ENCODE measurements at regions not wholly inside any gene's neighbourhood (a gene's known extent, or its start where the extent isn't known, plus 50 kb on each side); places are given as distances from the start of the nearest gene placed in this dataset.

DNA sequence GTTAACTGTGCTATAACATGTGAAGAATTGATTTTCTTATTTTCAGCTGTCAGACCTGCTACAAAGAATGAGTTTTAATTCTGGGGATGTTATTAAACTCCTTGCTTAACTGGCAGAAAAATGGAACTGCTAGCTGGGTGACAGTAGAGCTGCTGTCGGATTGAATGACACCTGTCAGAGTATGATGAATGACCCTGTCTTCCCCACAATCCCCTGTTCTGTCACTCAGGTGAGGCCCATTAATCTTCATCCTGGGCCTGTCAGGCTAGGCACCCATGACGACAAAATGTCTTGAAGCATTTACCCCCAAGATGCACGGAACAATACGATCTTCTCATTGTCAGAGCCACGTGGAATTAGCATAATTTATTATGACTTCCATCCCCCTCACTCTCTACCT, 129.9 kb upstream of the ETAA1 start:
- intact Hi-C loops (cut with DNase I): no loop called here
- ATAC-seq: no peak
- no peak for DNase-seq (ENCODE audit: missing footprints)

DNA sequence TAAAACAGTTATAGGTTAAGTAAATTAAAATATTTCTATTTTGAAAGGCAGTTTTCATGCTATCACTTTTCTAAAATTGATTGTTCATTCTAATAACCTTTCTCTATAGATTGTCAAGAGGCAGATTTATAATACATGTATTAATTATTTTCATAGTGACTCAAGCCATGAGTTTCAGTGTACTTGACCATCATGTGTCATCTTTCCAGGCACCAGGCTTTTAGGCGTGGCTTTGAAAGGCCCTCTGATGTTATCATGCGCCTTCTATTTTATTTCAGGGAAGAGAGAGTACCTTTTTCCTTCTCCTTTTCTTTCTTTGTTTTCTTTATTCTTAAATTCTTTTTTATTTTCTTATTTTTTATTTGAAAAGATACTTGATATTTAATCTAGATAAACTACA, 128.3 kb upstream of the ETAA1 start:
- intact Hi-C loops (cut with DNase I): no loop called here
- no peak for DNase-seq (ENCODE audit: missing footprints)
- ATAC-seq: no peak

DNA sequence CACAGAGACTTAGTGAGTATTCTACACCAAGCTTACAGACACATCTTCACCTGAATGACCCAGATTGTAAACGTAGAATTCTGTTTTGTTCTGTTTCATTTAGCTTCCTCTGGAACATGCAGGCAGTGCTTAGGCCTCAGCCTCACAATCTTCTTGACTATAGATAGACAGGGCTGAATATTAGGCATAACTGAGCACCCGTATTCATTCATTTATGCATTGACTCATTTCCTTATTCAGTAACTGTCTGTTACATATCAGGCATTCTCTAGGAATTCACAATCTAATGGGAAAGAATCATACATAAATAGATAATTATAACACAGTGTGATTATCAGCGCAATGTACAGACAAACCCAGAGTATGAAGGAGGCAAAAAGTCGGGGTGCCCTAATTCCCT, 124.9 kb upstream of the ETAA1 start:
- ATAC-seq (no peak), DNase-seq (ENCODE audit: missing footprints) (no peak)
- intact Hi-C loops (cut with DNase I): no loop called here

DNA sequence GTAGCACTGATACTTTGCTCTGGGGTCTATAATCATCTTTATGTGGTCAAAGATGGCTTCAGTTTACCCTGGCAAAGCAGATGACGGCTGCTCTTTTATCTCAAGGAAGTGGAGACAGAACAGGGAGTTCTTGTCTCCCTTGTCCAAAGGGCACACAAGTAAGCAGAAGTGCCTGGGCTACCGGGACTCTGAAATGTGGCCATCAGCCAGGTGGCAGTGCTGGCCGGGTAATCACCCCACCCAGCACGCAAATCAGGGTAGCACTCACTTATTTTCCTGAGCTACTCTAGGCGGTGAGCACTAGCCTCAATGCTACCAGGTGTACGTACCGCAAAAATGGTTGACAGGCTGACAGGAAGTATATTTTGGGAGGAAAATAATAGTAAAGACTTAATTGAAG, 119.7 kb upstream of the ETAA1 start:
- ATAC-seq (no peak), DNase-seq (ENCODE audit: missing footprints) (no peak)
- intact Hi-C loops (cut with DNase I): no loop called here

DNA sequence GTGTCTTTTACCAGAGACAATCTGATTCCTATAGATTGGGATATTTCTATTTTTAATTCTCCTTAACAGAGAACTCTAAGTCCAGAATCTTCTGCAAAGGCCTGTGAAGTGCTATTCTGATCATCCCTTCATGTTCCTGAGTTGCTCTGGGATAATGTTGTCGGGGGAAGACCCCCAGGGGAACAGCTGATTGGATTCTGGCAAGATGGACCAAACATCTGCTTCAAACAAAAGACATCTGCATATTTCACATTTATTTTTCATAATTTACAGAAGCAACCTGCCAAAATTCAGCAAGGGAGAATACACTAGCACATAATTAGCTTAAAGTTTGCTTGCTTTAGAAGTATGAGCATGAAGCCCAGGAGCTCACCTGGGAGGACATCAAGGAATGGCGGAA, 116.0 kb upstream of the ETAA1 start:
- no peak for DNase-seq (ENCODE audit: missing footprints)
- no peak for ATAC-seq
- intact Hi-C loops (cut with DNase I): no loop called here

DNA sequence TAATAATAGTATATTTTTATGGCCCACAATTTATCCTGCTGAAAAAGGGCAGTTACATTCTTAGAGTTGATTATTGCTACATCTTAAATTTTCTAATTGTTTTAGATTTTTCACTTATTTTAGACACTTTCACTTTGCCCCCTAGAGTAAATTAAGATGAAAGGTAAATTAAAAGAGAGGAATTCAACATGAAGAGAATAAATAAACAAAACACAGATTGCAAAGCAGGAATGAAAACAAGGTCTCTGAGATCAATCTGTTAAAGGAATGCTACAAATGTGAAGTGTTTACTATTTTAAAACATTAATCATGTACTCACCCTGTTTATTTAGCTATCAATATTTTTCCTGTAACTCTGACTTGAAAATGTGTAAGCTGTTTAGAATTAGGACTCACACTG, 113.5 kb upstream of the ETAA1 start:
- intact Hi-C loops (cut with DNase I): no loop called here
- DNase-seq (ENCODE audit: missing footprints) (no peak), ATAC-seq (no peak)

DNA sequence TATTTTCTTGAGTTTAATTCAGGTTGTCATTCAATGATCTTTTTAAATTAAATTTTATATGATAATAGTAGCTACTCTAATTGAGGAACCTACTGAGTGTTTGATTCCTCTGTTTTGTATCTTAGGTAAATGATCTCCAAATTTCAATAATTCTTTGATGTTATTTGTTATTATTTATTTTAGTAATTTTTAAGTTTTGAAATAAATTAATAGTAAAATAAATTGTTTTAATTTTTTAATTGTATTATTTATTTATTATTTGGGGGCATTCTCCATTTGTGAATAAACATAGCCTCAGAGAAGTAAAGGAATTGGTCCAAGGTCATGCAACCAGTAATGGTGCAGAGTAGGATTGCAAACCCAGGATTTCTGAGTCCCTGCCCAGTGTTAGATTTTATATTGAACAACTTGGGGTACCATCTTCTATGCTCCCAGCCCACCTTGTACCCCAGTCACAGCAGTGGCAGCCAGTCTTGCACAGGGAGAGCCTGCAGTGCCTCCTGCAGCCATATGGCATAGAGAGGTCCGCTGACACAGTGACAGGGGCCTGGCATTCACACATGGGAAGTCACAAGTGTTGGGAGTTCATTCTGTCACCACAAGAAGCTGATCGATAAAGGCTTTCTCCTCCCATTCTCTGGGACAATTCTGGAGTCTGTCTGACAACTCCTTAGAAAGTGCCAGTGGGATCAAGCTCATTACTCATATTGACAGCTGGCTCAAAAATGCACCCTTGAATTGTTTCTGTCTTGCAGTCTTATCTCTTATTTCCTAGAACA, 110.0 kb upstream of the ETAA1 start:
- ATAC-seq (no peak), DNase-seq (ENCODE audit: missing footprints) (no peak)
- intact Hi-C loops (cut with DNase I): no loop called here

DNA sequence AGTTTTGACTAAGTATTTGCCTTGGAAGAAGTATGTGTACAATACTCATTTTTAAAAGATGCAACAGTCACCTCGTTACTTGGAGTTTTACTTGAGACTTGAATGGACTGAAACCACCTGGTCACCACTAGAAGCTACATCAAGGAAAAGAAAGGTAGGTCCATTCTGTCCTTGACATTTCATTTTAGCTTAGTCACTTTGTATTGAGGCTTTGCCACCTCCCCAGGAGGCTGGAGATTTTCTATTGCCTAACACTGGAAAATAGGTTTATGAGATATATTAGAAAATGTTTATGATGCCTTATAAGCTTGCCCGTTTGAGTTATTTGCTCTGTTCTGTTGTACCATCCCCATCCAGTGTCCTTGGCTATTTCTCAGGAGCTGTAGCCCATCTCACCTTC, 107.9 kb upstream of the ETAA1 start:
- ATAC-seq (no peak), DNase-seq (ENCODE audit: missing footprints) (no peak)
- intact Hi-C loops (cut with DNase I): no loop called here

DNA sequence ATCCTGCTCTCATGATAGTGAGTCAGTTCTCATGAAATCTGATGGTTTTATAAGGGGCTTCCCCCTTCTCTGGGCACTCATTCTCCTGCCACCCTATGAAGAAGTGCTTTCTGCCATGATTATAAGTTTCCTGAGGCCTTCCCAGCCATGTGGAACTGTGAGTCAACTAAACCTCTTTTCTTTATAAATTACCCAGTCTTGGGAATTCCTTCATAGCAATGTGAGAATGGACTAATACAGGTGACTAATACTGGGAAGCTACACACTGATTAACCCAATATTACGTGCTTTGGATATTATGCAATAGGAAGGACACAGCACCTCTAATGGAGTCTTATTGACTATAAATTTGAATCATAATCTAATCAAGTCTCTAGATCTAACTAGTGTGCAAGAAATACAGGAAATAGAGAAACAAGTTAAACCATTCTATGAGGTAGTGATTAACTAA, 107.2 kb upstream of the ETAA1 start:
- intact Hi-C loops (cut with DNase I): no loop called here
- no peak for DNase-seq (ENCODE audit: missing footprints)
- ATAC-seq: no peak

DNA sequence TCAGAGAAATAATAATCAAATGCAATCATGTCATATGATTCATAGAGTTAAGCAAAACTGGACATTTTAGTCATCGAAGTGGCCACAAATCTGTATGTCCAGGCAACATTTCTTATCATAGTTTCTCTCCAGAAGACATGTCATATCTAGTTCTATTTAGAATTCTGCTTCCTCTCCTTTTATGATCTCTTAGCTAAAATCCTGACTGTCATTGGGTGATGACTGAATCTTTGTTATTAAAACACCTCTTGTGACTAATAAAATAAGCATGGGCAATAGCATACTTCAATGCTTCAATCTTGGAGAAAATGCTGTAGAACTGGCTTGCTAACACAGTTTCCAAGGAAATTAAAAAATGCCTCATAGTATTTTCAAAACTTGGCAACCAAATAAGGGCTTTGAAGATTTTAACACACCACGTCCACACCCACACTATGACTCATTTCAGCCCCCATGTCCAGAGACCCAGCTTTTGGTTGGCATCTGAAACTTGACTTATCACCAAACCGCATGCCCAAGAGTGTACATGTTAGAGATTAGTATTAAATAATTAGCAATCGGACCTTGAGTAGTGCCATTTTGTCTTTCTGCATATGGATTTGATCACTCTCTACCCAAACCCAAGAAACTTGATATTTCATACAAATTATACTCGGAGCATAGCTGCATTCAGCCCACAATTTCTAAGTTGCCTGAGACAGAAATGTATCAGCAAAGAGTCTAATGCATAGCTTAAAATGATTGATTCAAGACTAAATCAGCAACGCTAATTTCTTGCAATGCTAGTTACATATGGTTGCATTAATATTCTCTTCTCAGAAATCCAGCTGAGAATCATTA, 106.5 kb upstream of the ETAA1 start:
- ATAC-seq: no peak
- intact Hi-C loops (cut with DNase I): no loop called here

DNA sequence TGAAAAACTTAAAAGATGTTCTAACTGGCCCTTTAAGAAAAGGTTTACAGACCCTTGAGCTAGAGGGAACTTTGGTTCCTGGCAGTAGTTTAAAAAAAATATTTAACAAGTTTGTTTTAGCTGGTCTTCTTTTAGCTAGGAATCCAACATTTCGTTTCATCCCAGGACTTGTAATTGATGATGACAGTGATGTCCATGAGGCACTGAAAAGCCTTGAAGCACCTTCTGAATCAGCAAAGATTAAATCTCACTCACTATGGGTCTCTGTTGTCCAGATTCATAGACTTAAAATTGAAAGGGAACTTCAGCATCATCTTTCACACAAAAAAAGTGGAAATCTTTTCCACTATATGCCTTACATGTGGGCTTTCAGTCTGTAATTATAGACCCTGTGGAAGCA, 102.9 kb upstream of the ETAA1 start:
- ATAC-seq (no peak), DNase-seq (ENCODE audit: missing footprints) (no peak)
- intact Hi-C loops (cut with DNase I): no loop called here

More for the DNA sequence above, 106.5 kb upstream of the ETAA1 start:
- no peak for DNase-seq (ENCODE audit: missing footprints)

DNA sequence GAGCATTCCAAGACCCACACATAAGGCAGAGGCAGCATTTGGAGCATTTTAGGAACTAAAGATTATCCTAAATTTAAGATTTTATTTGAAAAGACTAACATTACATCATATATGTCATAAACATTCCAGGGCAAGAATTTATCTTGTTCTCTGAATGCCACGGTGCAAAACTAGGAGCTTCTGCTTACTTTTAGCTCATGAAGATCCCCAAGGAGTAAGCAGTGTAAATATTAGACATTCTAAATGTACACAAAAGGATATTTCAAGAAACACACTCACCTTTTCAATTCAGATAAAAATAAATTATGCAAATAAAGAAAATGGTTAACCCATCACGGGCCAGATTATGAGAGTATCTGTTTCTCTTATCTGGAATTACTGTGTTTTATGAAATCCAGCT, 101.7 kb upstream of the ETAA1 start:
- intact Hi-C loops (cut with DNase I): no loop called here
- no peak for ATAC-seq
- no peak for DNase-seq (ENCODE audit: missing footprints)

DNA sequence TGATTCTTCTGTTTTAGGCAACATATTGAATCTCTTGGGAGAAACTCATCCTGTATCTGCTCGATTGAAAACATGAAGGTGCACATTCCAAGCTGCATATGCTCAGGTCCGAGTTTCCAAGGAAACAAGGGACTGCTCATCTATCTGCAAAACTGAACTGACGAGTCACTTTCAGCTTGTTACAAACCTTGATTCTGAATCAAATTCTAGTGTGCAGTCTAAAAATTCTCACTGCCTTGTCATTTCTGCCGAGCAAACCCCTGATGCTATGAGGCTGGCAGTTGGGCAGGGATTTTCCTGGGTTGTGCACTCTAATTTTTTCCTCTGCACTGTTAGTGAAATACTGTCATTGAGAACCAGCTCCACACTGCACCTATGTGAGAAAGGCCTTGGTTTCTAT, 101.3 kb upstream of the ETAA1 start:
- ATAC-seq (no peak), DNase-seq (ENCODE audit: missing footprints) (no peak)
- intact Hi-C loops (cut with DNase I): no loop called here

DNA sequence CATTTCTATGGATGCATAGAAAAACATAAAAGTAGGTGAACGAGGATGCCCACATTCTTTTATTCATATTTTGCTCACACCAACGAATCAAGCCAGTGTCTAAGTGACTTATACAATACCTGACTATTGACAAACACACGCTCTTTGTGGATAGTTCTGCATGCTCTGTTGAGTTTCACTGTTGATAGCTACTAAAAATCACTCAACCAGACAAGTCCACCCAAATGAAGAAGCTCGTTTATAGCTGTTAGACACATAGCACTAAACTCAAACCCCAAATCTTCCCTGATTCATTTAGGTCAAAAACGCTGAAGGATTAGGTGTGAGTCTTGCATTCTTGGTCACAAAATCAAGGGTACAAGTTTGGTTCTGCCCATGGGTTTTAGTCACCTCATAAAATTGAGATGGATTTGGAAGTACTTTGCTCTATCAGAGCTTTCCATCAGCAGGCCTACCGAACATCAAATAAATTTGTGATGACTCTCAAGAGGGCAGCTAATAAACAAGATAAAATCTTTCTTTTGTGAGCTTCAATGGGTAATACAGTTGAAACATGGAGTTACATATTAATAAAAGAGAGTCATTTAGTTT, 92.7 kb upstream of the ETAA1 start:
- no peak for ATAC-seq
- intact Hi-C loops (cut with DNase I): no loop called here
- DNase-seq (ENCODE audit: missing footprints): no peak

DNA sequence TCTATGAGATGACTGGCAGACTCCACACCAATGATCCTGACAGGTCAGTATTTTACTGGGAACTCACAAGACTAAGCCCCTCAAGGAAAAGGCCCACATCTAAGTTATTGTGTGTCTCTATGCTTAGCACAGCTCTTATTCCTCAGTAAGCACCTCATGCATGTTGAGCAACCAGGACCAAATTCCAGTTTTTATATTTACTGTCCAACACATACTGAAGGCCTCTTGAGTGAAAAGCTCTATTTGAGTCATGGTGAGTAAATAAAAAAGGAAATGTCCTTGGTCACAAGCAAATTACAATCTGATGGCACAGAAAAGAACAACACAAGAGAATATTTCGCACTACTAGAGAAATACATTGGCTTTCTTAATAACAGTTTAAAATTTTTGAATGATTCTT, 87.9 kb upstream of the ETAA1 start:
- DNase-seq (ENCODE audit: missing footprints) (no peak), ATAC-seq (no peak)
- intact Hi-C loops (cut with DNase I): no loop called here

DNA sequence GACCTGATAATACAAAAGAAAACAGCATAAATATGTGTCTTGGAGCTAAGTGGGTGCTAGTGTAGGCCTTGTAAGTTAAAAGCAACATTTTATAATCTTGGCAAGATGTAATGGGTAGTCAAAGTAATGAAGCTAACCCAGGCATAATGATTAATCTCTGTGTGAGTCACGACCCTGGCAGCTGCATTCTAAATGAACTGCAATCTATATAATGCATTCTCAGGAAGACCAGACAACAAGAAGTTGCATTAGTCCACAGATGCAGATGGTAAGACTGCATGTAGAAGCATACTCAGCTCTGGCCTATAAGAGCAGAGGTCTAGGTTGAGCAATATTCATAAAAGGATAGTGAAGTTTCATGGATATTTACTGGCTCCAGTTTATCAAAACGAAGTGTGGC, 85.6 kb upstream of the ETAA1 start:
- intact Hi-C loops (cut with DNase I): no loop called here
- no peak for DNase-seq (ENCODE audit: missing footprints)
- ATAC-seq: no peak

DNA sequence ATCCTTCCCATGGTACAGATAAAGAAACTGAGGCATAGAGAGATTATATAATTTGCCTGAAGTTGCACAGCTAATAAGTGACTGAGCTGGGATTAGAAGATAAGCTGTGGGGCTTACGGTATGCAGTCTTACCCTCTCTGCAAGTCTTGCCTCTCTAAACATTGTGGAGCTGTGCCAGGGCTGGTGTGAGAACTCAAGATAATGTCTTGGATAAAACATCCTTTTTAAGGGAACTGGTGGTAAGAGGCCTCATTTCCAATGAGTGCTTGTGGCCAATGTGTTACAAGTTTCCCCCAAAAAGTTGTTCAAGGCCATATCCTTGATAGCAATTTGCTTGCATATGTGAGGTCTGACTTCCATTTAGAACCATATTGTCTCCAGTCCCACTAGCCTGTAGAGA, 84.3 kb upstream of the ETAA1 start:
- no peak for ATAC-seq

DNA sequence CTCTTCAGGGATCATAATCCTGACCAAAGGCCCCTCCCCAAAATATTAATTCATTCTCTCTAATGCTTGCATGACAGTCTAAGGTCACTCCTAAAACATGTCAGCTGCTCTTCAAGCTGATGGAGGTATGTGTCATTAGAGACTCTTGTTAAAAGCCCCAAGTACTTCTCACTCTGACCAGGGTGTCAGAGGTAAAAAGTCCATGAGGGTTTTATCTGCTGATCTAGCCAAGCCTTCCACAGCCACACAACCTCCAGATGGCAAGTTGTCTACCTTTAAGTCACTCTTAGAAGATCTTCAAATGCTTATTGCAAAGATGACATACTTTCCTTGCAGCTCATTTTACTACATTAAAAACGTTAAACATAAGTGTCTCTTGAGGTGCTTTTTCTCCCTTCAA, 83.6 kb upstream of the ETAA1 start:
- DNase-seq (ENCODE audit: missing footprints) (no peak), ATAC-seq (no peak)
- intact Hi-C loops (cut with DNase I): no loop called here

More for the DNA sequence above, 84.3 kb upstream of the ETAA1 start:
- no peak for DNase-seq (ENCODE audit: missing footprints)
- intact Hi-C loops (cut with DNase I): no loop called here

DNA sequence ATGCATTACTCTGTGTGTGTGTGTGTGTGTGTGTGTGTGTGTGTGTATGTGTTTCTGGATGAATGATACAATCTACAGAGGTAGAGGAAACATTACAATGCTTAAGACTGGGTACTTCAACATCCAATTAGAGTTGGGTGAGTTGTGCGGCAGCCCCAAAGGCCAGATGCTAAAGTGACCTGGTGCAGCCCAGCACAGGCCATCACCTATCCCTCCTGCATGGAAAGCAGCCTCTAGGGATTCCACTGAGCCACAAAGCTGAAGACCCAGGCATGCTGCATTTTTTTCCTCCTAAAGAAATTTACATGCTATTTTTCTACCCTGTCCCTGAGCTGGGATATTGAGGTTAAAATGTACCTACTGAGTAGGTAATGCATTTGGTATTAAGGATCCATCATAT, 79.1 kb upstream of the ETAA1 start:
- ATAC-seq (no peak), DNase-seq (ENCODE audit: missing footprints) (no peak)
- intact Hi-C loops (cut with DNase I): no loop called here

DNA sequence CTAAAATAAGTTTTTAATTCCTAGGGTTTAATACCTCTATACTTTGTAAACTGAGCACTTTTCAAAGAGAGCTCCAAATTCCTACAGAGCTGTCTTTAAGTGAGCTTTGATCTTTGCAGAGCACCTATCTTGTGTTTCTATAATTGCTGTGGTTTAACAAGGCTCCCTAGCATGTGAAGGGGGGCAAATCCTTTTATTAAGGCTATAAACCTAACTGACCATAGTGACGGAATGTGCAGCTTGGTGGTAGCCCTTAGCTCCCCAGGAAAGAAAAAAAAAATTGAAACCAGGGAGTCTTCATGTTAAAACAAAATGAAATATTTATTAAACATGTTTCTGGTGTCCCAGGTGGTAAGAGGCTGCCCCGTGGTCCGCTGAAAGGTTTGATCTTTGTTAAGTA, 78.6 kb upstream of the ETAA1 start:
- DNase-seq (ENCODE audit: missing footprints): no peak
- intact Hi-C loops (cut with DNase I): no loop called here
- ATAC-seq: no peak
